ENCODE measurements at regions not wholly inside any gene's neighbourhood (a gene's known extent, or its start where the extent isn't known, plus 50 kb on each side); places are given as distances from the start of the nearest gene placed in this dataset.

DNA sequence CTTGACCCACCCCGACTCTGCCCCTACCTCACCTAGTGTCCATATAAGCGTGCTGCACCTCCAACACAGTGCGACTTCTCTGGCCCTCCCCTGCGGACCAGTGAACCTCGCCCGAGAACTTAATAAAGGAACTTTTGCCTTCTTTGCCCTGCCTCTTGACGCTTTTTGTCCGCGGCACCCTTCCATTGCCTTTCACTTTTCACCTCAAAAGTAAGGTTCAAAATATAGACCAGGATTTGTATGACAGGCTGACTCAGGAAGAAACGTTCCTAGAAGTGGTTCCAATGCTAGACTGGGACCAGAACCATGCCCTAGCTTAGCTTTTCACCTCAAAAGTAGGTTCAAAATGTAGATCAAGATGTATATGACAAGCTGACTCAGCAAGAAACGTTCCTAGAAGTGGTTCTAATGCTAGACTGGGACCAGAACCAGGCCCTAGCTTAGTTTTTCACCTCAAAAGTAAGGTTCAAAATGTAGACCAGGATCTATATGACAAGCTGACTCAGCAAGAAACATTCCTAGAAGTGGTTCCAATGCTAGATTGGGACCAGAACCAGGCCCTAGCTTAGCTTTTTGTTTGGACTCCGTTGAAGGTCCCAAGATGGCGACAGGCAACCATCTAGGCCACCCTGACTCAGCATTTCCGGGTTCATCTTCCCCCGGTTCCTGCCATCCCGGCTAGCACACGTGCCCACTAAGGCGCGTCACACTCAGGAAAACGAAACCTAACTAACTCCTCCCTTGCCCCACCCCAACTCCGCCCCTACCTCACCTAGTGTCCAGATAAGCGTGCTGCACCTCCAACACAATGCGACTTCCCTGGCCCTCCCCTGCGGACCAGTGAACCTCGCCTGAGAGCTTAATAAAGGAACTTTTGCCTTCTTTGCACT lies 51.0 kb upstream of the TMEM97 start:
- H3K27ac ChIP-seq: no peak overlapping the region
- WGBS, 5 donors: 91 to 95% (median 93%) methylated on average over 25 of the region's 25 CpGs
- TF ChIP-seq POLR2A (IDR thresholded peaks at IDR 0.05): no peak
- TF ChIP-seq POLR2AphosphoS5 (IDR thresholded peaks at IDR 0.05): no peak
- TF ChIP-seq, protein P1, sequence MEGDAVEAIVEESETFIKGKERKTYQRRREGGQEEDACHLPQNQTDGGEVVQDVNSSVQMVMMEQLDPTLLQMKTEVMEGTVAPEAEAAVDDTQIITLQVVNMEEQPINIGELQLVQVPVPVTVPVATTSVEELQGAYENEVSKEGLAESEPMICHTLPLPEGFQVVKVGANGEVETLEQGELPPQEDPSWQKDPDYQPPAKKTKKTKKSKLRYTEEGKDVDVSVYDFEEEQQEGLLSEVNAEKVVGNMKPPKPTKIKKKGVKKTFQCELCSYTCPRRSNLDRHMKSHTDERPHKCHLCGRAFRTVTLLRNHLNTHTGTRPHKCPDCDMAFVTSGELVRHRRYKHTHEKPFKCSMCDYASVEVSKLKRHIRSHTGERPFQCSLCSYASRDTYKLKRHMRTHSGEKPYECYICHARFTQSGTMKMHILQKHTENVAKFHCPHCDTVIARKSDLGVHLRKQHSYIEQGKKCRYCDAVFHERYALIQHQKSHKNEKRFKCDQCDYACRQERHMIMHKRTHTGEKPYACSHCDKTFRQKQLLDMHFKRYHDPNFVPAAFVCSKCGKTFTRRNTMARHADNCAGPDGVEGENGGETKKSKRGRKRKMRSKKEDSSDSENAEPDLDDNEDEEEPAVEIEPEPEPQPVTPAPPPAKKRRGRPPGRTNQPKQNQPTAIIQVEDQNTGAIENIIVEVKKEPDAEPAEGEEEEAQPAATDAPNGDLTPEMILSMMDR (IDR thresholded peaks at IDR 0.05 in 8 of 11, conservative IDR thresholded peaks at IDR 0.05 in 3 of 11): no peak
- intact Hi-C loops (cut with DNase I; ENCODE audit: low total_unique reads): no loop called here
- peaks cover 0 to 27% (median 0%) of the 10 kb centered on the region in 7 donors for H3K27me3 ChIP-seq (replicated peaks in 1 of 7)
- no peaks in the 10 kb centered on the region for H3K4me1 ChIP-seq
- no peak overlapping the region for H3K4me3 ChIP-seq
- no peak for DNase-seq
- peaks cover 0 to 35% (median 10%) of the 10 kb centered on the region in 8 donors for H3K9me3 ChIP-seq
- no peaks in the 10 kb centered on the region for H3K36me3 ChIP-seq

GRCh38 chr17:28268610-28269313 lies 50.2 kb upstream of the TMEM97 start:
- no peaks in the 10 kb centered on the region for H3K4me1 ChIP-seq
- DNase-seq: no peak
- H3K27ac ChIP-seq: no peak overlapping the region
- peaks cover 0 to 35% (median 0%) of the 10 kb centered on the region in 7 donors for H3K27me3 ChIP-seq (replicated peaks in 1 of 7)
- H3K4me3 ChIP-seq: no peak overlapping the region
- WGBS, 5 donors: 81 to 86% (median 83%) methylated on average over 10 of the region's 10 CpGs
- no peaks in the 10 kb centered on the region for H3K36me3 ChIP-seq
- intact Hi-C loops (cut with DNase I; ENCODE audit: low total_unique reads): no loop called here
- H3K9me3 ChIP-seq: peaks cover 0 to 27% (median 2%) of the 10 kb centered on the region in 8 donors
- TF ChIP-seq POLR2A (IDR thresholded peaks at IDR 0.05): no peak
- TF ChIP-seq POLR2AphosphoS5 (IDR thresholded peaks at IDR 0.05): no peak
- TF ChIP-seq, protein P1 (IDR thresholded peaks at IDR 0.05 in 8 of 11, conservative IDR thresholded peaks at IDR 0.05 in 3 of 11): no peak

Small RNA genes in the stretch of these regions (small RNA-seq; reads per million reads assigned to genes)
- 0 reads per million in 4 donors for gene AC061975.2
